ENCODE measurements at regions not wholly inside any gene's neighbourhood (a gene's known extent, or its start where the extent isn't known, plus 50 kb on each side); places are given as distances from the start of the nearest gene placed in this dataset.

GRCh38 chr20:57939499-57939898, 229.7 kb upstream of the PMEPA1 start:
- no peak for DNase-seq

- DNase-seq, result no peak
These were observed 228.6 kb upstream of the PMEPA1 start for GRCh38 chr20:57938158-57939108.

- no peak for DNase-seq
These were observed 227.0 kb upstream of the PMEPA1 start for GRCh38 chr20:57936636-57937385.

- no peak for DNase-seq
These were observed 225.1 kb upstream of the PMEPA1 start for GRCh38 chr20:57934913-57935312.

GRCh38 chr20:57934007-57934805, 224.4 kb upstream of the PMEPA1 start:
- DNase-seq, result no peak

- no peak for DNase-seq
These were observed 222.5 kb upstream of the PMEPA1 start for GRCh38 chr20:57932227-57932864.

GRCh38 chr20:57930351-57930750, 220.5 kb upstream of the PMEPA1 start:
- no peak for DNase-seq

GRCh38 chr20:57928181-57928967, 218.6 kb upstream of the PMEPA1 start:
- DNase-seq, result no peak

- DNase-seq, result no peak
These were observed 217.6 kb upstream of the PMEPA1 start for GRCh38 chr20:57927376-57927775.

GRCh38 chr20:57922706-57923105, 212.9 kb upstream of the PMEPA1 start:
- no peak for DNase-seq

- no peak for DNase-seq
These were observed 212.3 kb upstream of the PMEPA1 start for GRCh38 chr20:57922083-57922482.

- DNase-seq, result no peak
These were observed 211.9 kb upstream of the PMEPA1 start for GRCh38 chr20:57921676-57922075.

GRCh38 chr20:57920971-57921370, 211.2 kb upstream of the PMEPA1 start:
- DNase-seq, result no peak

GRCh38 chr20:57919049-57919448, 209.2 kb upstream of the PMEPA1 start:
- DNase-seq, result no peak

GRCh38 chr20:57918551-57918950, 208.7 kb upstream of the PMEPA1 start:
- DNase-seq, result no peak

GRCh38 chr20:57914205-57914604, 204.4 kb upstream of the PMEPA1 start:
- DNase-seq, result no peak

- DNase-seq, result no peak
These were observed 203.5 kb upstream of the PMEPA1 start for GRCh38 chr20:57913156-57913930.

GRCh38 chr20:57912227-57912582, 202.4 kb upstream of the PMEPA1 start:
- no peak for DNase-seq

- no peak for DNase-seq
These were observed 201.9 kb upstream of the PMEPA1 start for GRCh38 chr20:57911512-57912226.

- no peak for DNase-seq
These were observed 200.9 kb upstream of the PMEPA1 start for GRCh38 chr20:57910716-57911115.
